B cell (primary cell): ENCODE measurements at regions not wholly inside any gene's neighbourhood (a gene's known extent, or its start where the extent isn't known, plus 50 kb on each side); places are given as distances from the start of the nearest gene placed in this dataset.

Experiments
- EZH2 ChIP-seq: IDR thresholded peaks from 2 replicates; pipeline ENCODE4 v1.6.1; 2012; ENCODE audit warnings: borderline replicate concordance, low read depth, mild to moderate bottlenecking, moderate library complexity, low read length; ENCODE audit not compliant: insufficient read depth, poor library complexity, severe bottlenecking
- TF ChIP-seq, protein P1 (sequence below): fragments of 200-600 bp; IDR thresholded peaks from one replicate; pipeline ENCODE4 v1.8.0; 2022; ENCODE audit warnings: antibody characterized with exemption, mild to moderate bottlenecking

DNA sequence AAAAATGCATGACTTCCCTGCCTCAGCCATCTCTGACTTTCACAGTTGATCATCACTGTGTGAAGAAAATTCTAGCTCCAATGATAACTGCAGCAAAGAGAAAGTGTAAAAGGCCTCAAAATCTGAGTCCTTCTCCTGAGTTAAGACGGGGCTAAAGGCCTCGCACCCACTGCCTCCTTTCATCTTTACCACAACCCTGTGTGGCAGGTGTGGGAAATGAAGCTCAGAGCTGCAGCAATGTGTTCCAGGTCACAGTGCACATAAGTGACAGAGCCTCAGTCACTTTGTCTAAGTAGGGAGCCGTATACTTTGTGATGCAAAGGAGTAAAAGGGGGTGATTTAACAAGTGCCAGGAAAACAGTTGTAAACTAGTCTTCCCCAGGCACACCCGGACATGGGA is 144.7 kb upstream of the TMCC3 start:
- TF ChIP-seq, protein P1, sequence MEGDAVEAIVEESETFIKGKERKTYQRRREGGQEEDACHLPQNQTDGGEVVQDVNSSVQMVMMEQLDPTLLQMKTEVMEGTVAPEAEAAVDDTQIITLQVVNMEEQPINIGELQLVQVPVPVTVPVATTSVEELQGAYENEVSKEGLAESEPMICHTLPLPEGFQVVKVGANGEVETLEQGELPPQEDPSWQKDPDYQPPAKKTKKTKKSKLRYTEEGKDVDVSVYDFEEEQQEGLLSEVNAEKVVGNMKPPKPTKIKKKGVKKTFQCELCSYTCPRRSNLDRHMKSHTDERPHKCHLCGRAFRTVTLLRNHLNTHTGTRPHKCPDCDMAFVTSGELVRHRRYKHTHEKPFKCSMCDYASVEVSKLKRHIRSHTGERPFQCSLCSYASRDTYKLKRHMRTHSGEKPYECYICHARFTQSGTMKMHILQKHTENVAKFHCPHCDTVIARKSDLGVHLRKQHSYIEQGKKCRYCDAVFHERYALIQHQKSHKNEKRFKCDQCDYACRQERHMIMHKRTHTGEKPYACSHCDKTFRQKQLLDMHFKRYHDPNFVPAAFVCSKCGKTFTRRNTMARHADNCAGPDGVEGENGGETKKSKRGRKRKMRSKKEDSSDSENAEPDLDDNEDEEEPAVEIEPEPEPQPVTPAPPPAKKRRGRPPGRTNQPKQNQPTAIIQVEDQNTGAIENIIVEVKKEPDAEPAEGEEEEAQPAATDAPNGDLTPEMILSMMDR, result no peak
- no peak for TF ChIP-seq EZH2
